ENCODE measurements at regions not wholly inside any gene's neighbourhood (a gene's known extent, or its start where the extent isn't known, plus 50 kb on each side); places are given as distances from the start of the nearest gene placed in this dataset.

- H3K27ac ChIP-seq, result no peak overlapping the region
- H3K4me1 ChIP-seq (ENCODE audit: control insufficient read depth in 1 of 2, insufficient read depth in 1 of 2, low read depth in 1 of 2, low read length in 1 of 2), result no peaks in the 10 kb centered on the region
- H3K4me3 ChIP-seq (ENCODE audit: low read depth in 1 of 2, low read length in 1 of 2), result no peak overlapping the region
- no peaks in the 10 kb centered on the region for H3K36me3 ChIP-seq
- no peak for TF ChIP-seq CTCF (IDR thresholded peaks at IDR 0.05)
- H3K27me3 ChIP-seq, result no peaks in the 10 kb centered on the region
- H3K9me3 ChIP-seq, result no peaks in the 10 kb centered on the region
These were observed 190.5 kb downstream of the CXCL12 start for GRCh38 chr10:44194435-44194834.

GRCh38 chr10:44193567-44194220 is 191.2 kb downstream of the CXCL12 start:
- no peak for TF ChIP-seq CTCF (IDR thresholded peaks at IDR 0.05)
- Histone ChIP-seq H3K4me3 (ENCODE audit: low read depth in 1 of 2, low read length in 1 of 2) (no peak overlapping the region), H3K36me3 (no peaks in the 10 kb centered on the region)

GRCh38 chr10:44193166-44193565 is 191.7 kb downstream of the CXCL12 start:
- no peak overlapping the region for H3K27ac ChIP-seq
- no peaks in the 10 kb centered on the region for H3K27me3 ChIP-seq
- no peaks in the 10 kb centered on the region for H3K9me3 ChIP-seq
- no peaks in the 10 kb centered on the region for H3K36me3 ChIP-seq
- H3K4me3 ChIP-seq (ENCODE audit: low read depth in 1 of 2, low read length in 1 of 2), result no peak overlapping the region
- TF ChIP-seq CTCF (IDR thresholded peaks at IDR 0.05), result no peak
- H3K4me1 ChIP-seq (ENCODE audit: control insufficient read depth in 1 of 2, insufficient read depth in 1 of 2, low read depth in 1 of 2, low read length in 1 of 2), result no peaks in the 10 kb centered on the region

More at GRCh38 chr10:44193567-44194220, 191.2 kb downstream of the CXCL12 start:
- Histone ChIP-seq H3K4me1 (ENCODE audit: control insufficient read depth in 1 of 2, insufficient read depth in 1 of 2, low read depth in 1 of 2, low read length in 1 of 2) (no peaks in the 10 kb centered on the region), H3K27ac (no peak overlapping the region), H3K9me3 (no peaks in the 10 kb centered on the region), H3K27me3 (no peaks in the 10 kb centered on the region)

- Histone ChIP-seq H3K4me1 (ENCODE audit: control insufficient read depth in 1 of 2, insufficient read depth in 1 of 2, low read depth in 1 of 2, low read length in 1 of 2) (no peaks in the 10 kb centered on the region), H3K9me3 (no peaks in the 10 kb centered on the region)
These were observed 192.5 kb downstream of the CXCL12 start for GRCh38 chr10:44192435-44192834.

GRCh38 chr10:44190541-44190940 is 194.4 kb downstream of the CXCL12 start:
- Histone ChIP-seq H3K27ac (no peak overlapping the region), H3K36me3 (no peaks in the 10 kb centered on the region), H3K9me3 (no peaks in the 10 kb centered on the region), H3K4me1 (ENCODE audit: control insufficient read depth in 1 of 2, insufficient read depth in 1 of 2, low read depth in 1 of 2, low read length in 1 of 2) (no peaks in the 10 kb centered on the region), H3K27me3 (no peaks in the 10 kb centered on the region), H3K4me3 (ENCODE audit: low read depth in 1 of 2, low read length in 1 of 2) (no peak overlapping the region)
- no peak for TF ChIP-seq CTCF (IDR thresholded peaks at IDR 0.05)

More at GRCh38 chr10:44192435-44192834, 192.5 kb downstream of the CXCL12 start:
- H3K36me3 ChIP-seq, result no peaks in the 10 kb centered on the region
- TF ChIP-seq CTCF (IDR thresholded peaks at IDR 0.05), result no peak
- no peak overlapping the region for H3K4me3 ChIP-seq (ENCODE audit: low read depth in 1 of 2, low read length in 1 of 2)
- H3K27me3 ChIP-seq, result no peaks in the 10 kb centered on the region
- H3K27ac ChIP-seq, result no peak overlapping the region
